AG09309 (cell line): ENCODE measurements at regions not wholly inside any gene's neighbourhood (a gene's known extent, or its start where the extent isn't known, plus 50 kb on each side); places are given as distances from the start of the nearest gene placed in this dataset.

ENCODE experiments used
- DNase-seq: peaks from one replicate; pipeline ENCODE4 v3.0.0-alpha.2; 2010; ENCODE audit warnings: low read depth
- H3K4me3 ChIP-seq: 2 replicates; pipeline ENCODE4 v1.5.1; 2011; ENCODE audit warnings: mild to moderate bottlenecking, low read depth, low read length, moderate library complexity; ENCODE audit not compliant: control insufficient read depth
- TF ChIP-seq, protein P1 (sequence below): IDR thresholded peaks from 2 replicates; pipeline ENCODE4 v1.5.1; 2011; ENCODE audit warnings: mild to moderate bottlenecking, low read depth, low read length, inconsistent platforms; ENCODE audit not compliant: insufficient read depth, control insufficient read depth; ENCODE audit errors: missing control alignments

DNA sequence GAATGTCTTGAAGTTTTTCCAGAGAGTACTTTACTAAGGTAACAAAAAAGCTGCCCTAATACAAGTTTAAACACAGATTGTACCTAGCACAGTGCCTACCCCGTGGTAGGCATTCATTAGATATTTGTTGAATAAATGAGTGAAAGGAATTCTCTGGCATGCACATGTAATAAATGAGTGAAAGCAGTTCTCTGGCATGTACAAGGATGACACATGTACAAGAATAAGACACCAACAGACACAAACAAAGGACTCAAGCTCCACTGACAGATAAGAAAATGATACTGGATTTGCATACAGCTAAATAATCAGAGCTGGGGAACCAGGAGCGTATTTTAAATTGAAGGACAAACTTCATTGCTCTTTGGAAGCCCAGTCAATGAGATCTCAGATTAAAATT lies 535.8 kb downstream of the EFNA5 start:
- no peak for DNase-seq
- no peak overlapping the region for H3K4me3 ChIP-seq
- TF ChIP-seq, protein P1, sequence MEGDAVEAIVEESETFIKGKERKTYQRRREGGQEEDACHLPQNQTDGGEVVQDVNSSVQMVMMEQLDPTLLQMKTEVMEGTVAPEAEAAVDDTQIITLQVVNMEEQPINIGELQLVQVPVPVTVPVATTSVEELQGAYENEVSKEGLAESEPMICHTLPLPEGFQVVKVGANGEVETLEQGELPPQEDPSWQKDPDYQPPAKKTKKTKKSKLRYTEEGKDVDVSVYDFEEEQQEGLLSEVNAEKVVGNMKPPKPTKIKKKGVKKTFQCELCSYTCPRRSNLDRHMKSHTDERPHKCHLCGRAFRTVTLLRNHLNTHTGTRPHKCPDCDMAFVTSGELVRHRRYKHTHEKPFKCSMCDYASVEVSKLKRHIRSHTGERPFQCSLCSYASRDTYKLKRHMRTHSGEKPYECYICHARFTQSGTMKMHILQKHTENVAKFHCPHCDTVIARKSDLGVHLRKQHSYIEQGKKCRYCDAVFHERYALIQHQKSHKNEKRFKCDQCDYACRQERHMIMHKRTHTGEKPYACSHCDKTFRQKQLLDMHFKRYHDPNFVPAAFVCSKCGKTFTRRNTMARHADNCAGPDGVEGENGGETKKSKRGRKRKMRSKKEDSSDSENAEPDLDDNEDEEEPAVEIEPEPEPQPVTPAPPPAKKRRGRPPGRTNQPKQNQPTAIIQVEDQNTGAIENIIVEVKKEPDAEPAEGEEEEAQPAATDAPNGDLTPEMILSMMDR, result no peak

GRCh38 chr5:107129051-107129450 lies 541.7 kb downstream of the EFNA5 start:
- H3K4me3 ChIP-seq, result no peak overlapping the region
- no peak for DNase-seq
- TF ChIP-seq, protein P1, result no peak

GRCh38 chr5:107127878-107128277 lies 542.9 kb downstream of the EFNA5 start:
- H3K4me3 ChIP-seq, result no peak overlapping the region
- TF ChIP-seq, protein P1, result no peak
- DNase-seq, result no peak

DNA sequence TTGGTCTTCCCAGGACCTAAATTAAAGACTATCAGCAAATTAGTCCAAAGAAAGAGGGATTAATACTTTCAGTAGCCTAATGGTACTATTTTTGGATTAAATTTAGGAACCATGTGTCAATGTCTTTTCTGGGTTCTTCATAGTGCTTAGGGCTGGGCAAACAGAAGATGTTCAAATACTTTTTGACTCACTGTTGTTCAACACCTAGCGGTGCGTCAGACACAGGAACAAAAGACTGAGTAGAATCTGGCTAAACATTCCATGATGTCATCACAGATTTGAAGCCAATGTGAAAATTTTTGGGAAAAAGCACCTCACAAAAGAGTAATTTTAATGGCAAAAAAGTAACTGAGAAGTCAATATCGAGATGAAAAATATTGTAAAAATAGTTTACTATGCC lies 544.4 kb downstream of the EFNA5 start:
- TF ChIP-seq, protein P1, result no peak

DNA sequence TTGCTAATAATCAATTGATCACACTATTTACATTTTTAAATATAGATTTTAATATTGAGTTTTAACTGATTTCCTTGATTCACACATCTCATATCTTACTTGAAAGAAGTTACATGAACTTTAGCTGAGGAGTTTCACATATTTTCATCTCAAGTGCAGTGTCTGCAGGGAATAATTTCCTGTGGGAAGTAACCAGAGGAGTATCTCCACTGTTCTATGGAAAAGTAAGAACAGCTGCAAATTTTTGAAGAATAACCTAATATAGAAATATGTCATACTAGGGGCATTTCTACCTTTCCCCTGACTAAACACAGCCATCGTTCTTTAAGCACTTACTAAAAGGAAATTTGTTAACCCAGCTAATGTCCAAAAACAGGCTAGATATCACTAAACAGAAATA lies 546.4 kb downstream of the EFNA5 start:
- no peak for DNase-seq
- H3K4me3 ChIP-seq, result no peak overlapping the region
- TF ChIP-seq, protein P1, result no peak

More for the DNA sequence above, 544.4 kb downstream of the EFNA5 start:
- DNase-seq, result no peak
- H3K4me3 ChIP-seq, result no peak overlapping the region

DNA sequence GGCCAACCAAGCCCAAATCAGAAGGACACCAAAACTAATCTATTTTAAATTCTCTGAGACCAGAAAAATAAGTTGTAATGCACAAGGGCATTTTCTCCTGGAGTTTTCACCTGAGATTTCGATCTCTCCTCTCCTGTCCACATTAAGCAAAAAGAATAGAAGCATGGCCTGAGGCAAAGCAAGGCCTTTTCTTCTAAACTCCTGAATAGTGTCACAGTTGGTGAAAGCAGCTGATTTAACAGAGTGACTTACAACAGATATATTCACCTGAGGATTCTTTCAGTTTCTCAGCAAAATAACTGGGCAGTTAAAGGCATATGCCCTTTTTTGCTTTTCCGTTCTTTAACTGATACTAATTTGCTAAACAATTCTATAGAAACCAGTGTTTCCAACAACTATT lies 547.7 kb downstream of the EFNA5 start:
- H3K4me3 ChIP-seq, result no peak overlapping the region
- TF ChIP-seq, protein P1, result no peak
- no peak for DNase-seq

GRCh38 chr5:107121793-107122519 lies 548.8 kb downstream of the EFNA5 start:
- H3K4me3 ChIP-seq, result no peak overlapping the region
- TF ChIP-seq, protein P1, result no peak
- DNase-seq, result no peak
